ENCODE measurements at regions not wholly inside any gene's neighbourhood (a gene's known extent, or its start where the extent isn't known, plus 50 kb on each side); places are given as distances from the start of the nearest gene placed in this dataset.

GRCh38 chr7:34220506-34221185, 315.3 kb downstream of the BMPER start:
- FAIRE-seq (no peak), ATAC-seq (no peak), DNase-seq (ENCODE audit: extremely low read depth in 1 of 4, low spot score in 3 of 4) (no peak)
- Histone ChIP-seq H3K9me1 (ENCODE audit: control insufficient read depth, insufficient read depth, low read length) (no peaks in the 10 kb centered on the region), H3K27ac (ENCODE audit: extremely low read depth, low read depth, low read length) (no peak overlapping the region), H2AFZ (ENCODE audit: low read depth, low read length) (no peak overlapping the region), H3K9ac (ENCODE audit: insufficient read depth in 1 of 2, low read depth in 2 of 2, low read length in 2 of 2) (no peak overlapping the region), H3K79me2 (ENCODE audit: control insufficient read depth, insufficient read depth, low read length) (no peaks in the 10 kb centered on the region), H3K4me1 (replicated peaks in 1 of 2; ENCODE audit: control insufficient read depth in 2 of 2, insufficient read depth in 2 of 2, low read length in 2 of 2) (no peaks in the 10 kb centered on the region), H3K36me3 (ENCODE audit: control insufficient read depth, insufficient read depth, low read length) (no peaks in the 10 kb centered on the region), H3K4me2 (ENCODE audit: insufficient read depth, low read length) (no peak overlapping the region), H3K27me3 (ENCODE audit: control insufficient read depth in 2 of 2, insufficient read depth in 2 of 2, low read length in 2 of 2) (no peaks in the 10 kb centered on the region), H4K20me1 (replicated peaks; ENCODE audit: control insufficient read depth, insufficient read depth, low read length) (no peaks in the 10 kb centered on the region), H3K9me3 (replicated peaks; ENCODE audit: control insufficient read depth, insufficient read depth, low read depth, low read length) (no peaks in the 10 kb centered on the region), H3K4me3 (no peak overlapping the region)
- BruUV-seq (replicated peaks), result no TSS peak
- ChIA-PET CTCF (ENCODE audit: low intra/inter-chr PET ratio) (no interaction called here), POLR2A (no interaction called here)
- intact Hi-C loops (cut with micrococcal nuclease) (no loop called here), in situ Hi-C loops (cut with MboI) (no loop called here)
- 0% methylated on average over 4 of the region's 4 CpGs for WGBS (ENCODE audit: insufficient coverage, low coverage, missing lambda C conversion rate)
- no peak for TF ChIP-seq ZBTB12 (CRISPR knock-in tag; IDR thresholded peaks at IDR 0.05)
- no peak for TF ChIP-seq POLR2AphosphoS5 (IDR thresholded peaks at IDR 0.05; ENCODE audit: control insufficient read depth, insufficient read depth, low read depth, low read length)
- no peak for TF ChIP-seq THRB (CRISPR knock-in tag; conservative IDR thresholded peaks at IDR 0.05)
- no peak for TF ChIP-seq ZNF280A (IDR thresholded peaks at IDR 0.05; ENCODE audit: low read depth, partially characterized antibody)
- TF ChIP-seq CTBP1 (IDR thresholded peaks at IDR 0.05; ENCODE audit: borderline replicate concordance), result no peak
- no peak for TF ChIP-seq PTTG1 (tag; IDR thresholded peaks at IDR 0.05; ENCODE audit: low read depth)
- no peak for TF ChIP-seq MED1 (CRISPR knock-in tag; IDR thresholded peaks at IDR 0.05; ENCODE audit: borderline replicate concordance)
- no peak for TF ChIP-seq LEF1 (IDR thresholded peaks at IDR 0.05)
- TF ChIP-seq MIER1 (IDR thresholded peaks at IDR 0.05; ENCODE audit: low read depth), result no peak
- TF ChIP-seq MTF1 (CRISPR knock-in tag; IDR thresholded peaks at IDR 0.05; ENCODE audit: borderline replicate concordance), result no peak
- no peak for TF ChIP-seq ARHGAP35 (IDR thresholded peaks at IDR 0.05; ENCODE audit: partially characterized antibody)
- TF ChIP-seq TGIF2 (CRISPR knock-in tag; IDR thresholded peaks at IDR 0.05), result no peak
- no peak for TF ChIP-seq NR4A1 (CRISPR knock-in tag; IDR thresholded peaks at IDR 0.05)
- TF ChIP-seq NR4A1 (tag; IDR thresholded peaks at IDR 0.05), result no peak
- no peak for TF ChIP-seq RBFOX2 (IDR thresholded peaks at IDR 0.05; ENCODE audit: low read depth, low read length)
